GM19023 (cell line): ENCODE measurements at regions not wholly inside any gene's neighbourhood (a gene's known extent, or its start where the extent isn't known, plus 50 kb on each side); places are given as distances from the start of the nearest gene placed in this dataset.
"Not testable (repeated sequence)": the region's sequence is repeated elsewhere in the genome, so short reads cannot be mapped to it uniquely, and the experiment has no call there.

Source experiments
- ATAC-seq: cut with Tn5 transposase; IDR thresholded peaks from one replicate; pipeline ENCODE4 v1.9.1; 2021; ENCODE audit warnings: mild to moderate bottlenecking, moderate library complexity; ENCODE audit not compliant: unreplicated experiment

DNA sequence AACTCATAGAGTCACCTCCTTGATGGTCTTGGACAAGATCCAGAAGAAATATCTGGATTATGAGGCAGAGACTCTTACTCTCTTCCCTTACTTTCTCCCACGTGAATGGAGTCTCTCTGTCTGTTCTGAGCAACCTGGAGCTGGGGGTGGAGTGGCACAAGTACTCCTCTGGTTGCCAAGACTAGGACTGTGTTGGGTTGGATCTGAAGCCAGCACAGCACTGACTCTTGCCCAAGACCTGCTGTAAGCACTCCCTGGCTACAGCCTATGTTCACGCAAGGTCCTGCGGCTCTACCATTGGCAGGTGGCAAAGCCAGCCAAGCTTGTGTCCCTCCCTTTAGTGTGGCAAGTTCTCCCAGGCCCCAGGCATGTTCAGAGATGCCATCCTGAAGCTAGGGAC is 488.2 kb upstream of the NRG3 start:
- no peak for ATAC-seq

GRCh38 chr10:81403451-81403850 is 471.5 kb upstream of the NRG3 start:
- no peak for ATAC-seq

GRCh38 chr10:81405399-81405798 is 469.6 kb upstream of the NRG3 start:
- no peak for ATAC-seq

DNA sequence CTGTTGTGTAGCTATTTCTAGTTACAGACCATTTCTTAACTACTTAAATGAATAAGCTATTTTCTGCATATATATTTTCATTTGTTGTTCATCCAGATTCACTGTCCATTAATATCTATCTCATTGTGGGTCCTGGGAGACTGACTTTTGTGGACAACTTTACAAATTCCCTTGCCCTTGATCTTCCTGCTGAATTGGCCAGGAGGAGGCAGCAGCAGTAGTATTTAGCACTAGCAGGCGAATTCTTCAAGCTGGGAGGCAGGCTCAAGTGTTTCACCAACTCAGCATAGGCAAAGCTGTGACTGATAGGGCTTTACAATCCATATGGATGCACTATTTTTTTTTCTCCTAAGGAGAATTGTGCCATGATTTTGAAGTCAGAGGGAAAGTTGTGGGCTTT is 461.0 kb upstream of the NRG3 start:
- no peak for ATAC-seq

- no peak for ATAC-seq
These were observed 448.3 kb upstream of the NRG3 start for GRCh38 chr10:81426722-81427121.

DNA sequence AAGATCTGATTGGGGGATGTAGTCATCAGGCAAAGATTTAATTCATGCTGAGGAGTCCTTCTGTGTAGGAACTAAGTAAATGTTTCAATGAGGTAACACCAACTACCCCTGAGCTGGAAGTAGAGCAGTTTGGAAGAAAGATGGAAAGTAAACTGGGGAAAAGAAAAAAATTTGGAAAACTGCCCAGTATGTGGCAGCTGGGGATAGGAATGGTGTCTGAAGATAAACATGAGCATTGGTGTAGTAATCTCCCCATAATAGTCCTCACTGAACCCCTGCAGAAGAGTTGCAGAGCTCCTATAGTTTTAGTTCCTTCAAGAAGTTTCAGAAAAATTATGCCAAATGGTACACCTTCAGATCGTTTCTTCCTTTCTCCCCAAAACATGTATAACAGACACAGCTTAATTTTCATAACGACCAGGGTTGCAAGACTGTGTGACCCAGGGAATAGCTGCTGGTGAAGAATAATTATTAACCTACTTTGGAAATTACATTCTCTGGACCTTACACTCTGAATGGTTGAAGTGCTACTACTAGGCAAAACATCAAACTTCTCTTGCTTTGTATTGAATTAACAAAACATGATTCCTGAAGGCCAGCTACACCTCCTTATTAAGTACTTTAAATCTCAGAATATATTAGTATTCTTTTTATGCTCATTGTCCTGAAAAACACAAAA is 446.4 kb upstream of the NRG3 start:
- ATAC-seq, result no peak

- no peak for ATAC-seq
These were observed 435.5 kb upstream of the NRG3 start for GRCh38 chr10:81439445-81439844.

GRCh38 chr10:81441624-81442023 is 433.4 kb upstream of the NRG3 start:
- not testable (repeated sequence) for ATAC-seq

- ATAC-seq, result no peak
These were observed 430.6 kb upstream of the NRG3 start for GRCh38 chr10:81444242-81444929.

DNA sequence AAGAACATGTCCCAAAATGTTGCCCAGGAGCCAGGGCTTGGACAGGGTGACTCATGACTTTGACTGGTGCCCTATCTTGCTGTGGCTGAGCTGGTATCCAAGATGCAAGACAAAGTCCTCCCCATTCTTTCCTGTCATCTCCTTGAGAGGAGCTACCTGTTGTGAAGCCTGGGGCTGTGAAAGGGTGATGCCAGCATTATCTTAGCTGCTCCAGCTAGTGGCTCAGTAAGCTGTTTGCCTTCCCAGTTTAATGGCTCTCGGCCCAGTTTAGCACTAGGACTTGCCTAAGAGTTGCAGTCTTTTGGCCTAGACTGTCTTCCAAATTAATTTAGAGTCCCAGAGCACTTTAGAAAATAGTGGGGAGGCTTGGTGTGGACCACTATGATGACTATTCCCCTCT is 424.3 kb upstream of the NRG3 start:
- ATAC-seq, result no peak

DNA sequence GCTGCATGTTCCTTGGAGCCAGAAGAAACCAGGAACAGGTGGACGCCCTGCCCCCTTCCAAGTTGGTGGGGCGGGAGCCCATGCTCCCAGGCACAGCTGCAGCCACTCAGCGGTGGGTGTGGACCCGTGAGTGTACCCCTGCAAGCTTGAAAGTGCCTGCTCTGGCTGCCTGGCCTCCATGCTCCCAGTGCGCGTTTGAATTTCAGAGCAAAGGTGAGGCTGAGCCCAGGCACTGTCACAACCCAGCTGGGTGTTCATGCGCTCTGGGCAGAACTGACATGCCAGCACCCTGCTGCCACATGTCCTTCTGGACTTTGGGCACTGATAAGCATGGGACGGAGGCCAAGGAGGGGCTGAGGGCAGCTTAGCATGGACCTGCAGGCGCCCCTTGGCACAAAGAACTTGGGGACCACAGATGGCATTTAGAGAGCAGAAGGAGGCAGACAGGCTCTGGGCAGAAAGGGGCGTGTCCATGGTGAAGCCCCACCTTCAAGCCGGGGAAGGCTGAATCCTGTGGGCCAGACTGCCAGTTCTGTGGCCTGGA is 402.0 kb upstream of the NRG3 start:
- ATAC-seq, result no peak

- ATAC-seq, result no peak
These were observed 401.2 kb upstream of the NRG3 start for GRCh38 chr10:81473755-81474154.

DNA sequence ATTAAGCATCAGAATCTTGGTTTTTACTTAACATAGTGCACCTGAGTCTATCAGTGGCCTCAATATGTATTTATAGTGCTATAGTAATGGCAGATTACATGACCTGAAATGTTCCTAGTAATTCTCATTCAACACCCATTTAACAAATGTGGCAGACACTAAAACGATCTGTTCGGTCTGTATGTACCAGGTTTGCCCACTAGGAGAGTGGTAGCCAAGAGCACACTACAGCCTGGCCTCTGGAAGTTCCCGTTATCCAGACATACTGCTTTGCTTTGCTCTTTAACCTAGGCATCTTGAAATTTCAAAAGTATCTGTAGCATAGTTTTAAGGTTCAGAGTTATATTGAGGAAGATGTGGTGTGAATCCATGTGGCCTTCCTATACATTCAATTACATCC is 395.7 kb upstream of the NRG3 start:
- no peak for ATAC-seq

GRCh38 chr10:81496626-81497025 is 378.4 kb upstream of the NRG3 start:
- ATAC-seq, result no peak

- ATAC-seq, result no peak
These were observed 376.9 kb upstream of the NRG3 start for GRCh38 chr10:81498011-81498551.

DNA sequence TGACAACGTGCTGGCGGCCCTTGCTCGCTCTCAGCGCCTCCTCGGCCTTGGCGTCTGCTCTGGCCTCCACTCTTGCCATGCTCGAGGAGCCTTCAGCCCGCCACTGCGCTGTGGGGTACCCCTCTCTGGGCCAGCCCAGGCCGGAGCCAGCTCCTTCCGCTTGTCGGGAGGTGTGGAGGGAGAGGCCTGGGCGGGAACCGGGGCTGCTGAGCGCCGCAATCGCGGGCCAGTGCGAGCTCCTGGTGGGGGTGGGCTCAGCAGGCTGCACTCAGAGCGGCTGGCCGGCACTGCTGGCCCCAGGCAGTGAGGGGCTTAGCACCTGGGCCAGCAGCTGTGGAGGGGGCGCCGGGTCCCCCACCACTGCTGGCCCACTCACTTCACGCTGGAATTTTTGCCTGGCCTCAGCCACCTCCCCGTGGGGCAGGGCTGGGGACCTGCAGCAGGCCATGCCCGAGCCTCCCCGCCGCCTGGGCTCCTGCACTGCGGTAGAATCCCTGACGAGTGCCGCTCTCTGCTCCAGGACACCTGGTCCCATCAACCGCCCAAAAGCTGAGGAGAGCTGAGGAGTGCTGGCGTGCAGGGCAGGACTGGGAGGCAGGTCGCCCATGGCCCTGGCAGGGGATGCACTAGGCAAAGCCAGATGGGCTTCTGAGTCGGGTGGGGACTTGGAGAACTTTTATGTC is 372.2 kb upstream of the NRG3 start:
- no peak for ATAC-seq

- not testable (repeated sequence) for ATAC-seq
These were observed 369.2 kb upstream of the NRG3 start for GRCh38 chr10:81505777-81506176.

- ATAC-seq, result no peak
These were observed 360.2 kb upstream of the NRG3 start for GRCh38 chr10:81514811-81515210.

- ATAC-seq, result no peak
These were observed 354.3 kb upstream of the NRG3 start for GRCh38 chr10:81520688-81521087.

GRCh38 chr10:81524467-81524866 is 350.5 kb upstream of the NRG3 start:
- ATAC-seq, result no peak

DNA sequence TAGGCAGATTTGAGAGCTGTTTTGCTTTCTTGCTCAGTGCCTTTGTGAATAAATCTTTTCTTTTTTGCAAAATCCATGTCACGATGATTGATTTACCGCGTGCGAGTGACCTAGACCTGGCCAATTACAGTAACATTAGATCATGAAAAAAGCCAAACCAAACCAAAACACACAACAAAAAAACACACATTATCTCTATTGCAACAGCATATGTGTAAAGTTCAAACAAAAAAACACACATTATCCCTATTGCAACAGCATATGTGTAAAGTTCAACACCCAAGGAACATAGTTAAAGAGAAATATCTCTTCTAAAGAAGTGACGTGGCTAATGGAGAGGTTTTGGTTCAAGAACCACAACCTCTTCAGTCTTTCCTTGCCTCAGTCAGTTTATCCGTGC is 342.6 kb upstream of the NRG3 start:
- no peak for ATAC-seq

GRCh38 chr10:81534991-81535390 is 340.0 kb upstream of the NRG3 start:
- ATAC-seq, result no peak
